ENCODE measurements at regions not wholly inside any gene's neighbourhood (a gene's known extent, or its start where the extent isn't known, plus 50 kb on each side); places are given as distances from the start of the nearest gene placed in this dataset.

DNA sequence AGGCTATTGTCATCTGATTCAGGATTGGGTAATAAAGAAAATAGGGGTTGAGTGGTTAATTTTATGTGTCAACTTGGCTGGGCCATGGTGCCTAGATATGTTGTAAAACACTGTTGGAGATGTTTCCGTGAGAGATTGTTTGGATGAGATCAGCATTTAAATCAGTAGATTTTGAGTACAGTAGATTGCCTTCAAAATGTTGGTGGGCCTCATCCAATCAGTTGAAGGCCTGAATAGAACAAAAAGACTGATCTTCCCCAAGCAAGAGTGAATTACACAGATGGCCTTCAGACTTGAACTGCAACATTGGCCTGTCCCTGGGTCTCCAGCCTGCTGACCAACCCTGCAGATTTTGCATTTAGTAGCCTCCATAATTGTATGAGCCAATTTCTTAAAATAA, 401.3 kb upstream of the KIF2A start:
- DNase-seq (ENCODE audit: low read depth), result no peak

DNA sequence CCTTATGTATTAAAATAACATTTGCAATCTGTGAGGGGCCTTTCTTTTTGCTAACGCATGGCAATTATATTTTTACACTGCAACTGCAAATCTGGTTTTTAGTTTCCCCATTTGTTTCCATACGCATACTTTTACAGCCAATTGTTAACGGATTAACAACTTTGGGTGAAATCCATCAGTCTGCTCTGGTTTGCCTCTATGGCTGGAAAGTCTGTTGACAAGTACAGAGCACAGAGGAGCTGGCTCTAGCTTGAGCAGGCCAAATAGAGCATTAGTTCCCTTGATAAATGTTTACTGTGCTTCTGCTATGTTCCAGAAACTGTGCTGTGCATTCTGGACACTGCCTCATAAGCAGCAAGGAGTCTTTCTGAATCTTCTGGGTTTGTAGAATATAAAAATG, 400.4 kb upstream of the KIF2A start:
- DNase-seq (ENCODE audit: low read depth), result no peak

- DNase-seq (ENCODE audit: low read depth), result no peak
Measured at GRCh38 chr5:61906820-61907219, 399.2 kb upstream of the KIF2A start.

DNA sequence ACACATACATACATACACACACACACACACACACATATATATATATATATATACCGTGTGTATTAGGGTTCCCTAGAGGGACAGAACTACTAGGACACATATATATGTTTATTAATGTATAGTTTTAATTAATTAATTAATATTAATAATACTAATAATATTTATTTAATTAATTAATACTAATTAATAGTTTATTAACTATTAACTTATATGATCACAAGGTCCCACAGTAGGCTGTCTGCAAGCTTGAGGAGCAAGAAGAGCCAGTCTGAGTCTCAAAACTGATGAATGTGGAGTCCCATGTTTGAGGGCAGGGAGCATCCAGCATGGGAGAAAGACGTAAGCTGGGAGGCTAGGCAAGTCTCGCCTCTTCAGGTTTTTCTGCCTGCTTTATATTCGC, 398.0 kb upstream of the KIF2A start:
- DNase-seq (ENCODE audit: low read depth), result no peak

- no peak for DNase-seq (ENCODE audit: low read depth)
Measured at GRCh38 chr5:61910771-61911170, 395.2 kb upstream of the KIF2A start.

GRCh38 chr5:61912559-61912958, 393.4 kb upstream of the KIF2A start:
- no peak for DNase-seq (ENCODE audit: low read depth)

DNA sequence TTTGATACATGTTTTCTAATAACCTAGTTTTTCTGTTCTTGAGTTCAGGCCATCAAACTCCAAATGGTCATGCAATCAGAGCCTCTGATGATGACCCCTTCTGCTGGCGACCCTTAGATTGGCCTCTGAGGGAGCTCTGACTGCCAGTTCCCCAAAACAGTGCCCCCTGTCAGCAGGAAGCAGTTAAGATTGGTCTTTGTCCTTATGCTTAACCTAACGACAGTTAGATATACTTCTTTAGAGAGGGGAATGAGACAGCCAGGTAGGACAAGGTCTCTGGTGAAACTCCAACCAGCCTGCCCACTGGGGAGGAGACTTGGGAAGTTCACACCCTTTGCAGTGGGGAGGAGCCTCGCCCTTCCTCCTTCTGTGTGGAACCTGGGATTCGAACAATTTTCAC, 390.4 kb upstream of the KIF2A start:
- no peak for DNase-seq (ENCODE audit: low read depth)

GRCh38 chr5:61916621-61917620, 389.1 kb upstream of the KIF2A start:
- no peak for DNase-seq (ENCODE audit: low read depth)

- DNase-seq (ENCODE audit: low read depth), result no peak
Measured at GRCh38 chr5:61918611-61919010, 387.4 kb upstream of the KIF2A start.

DNA sequence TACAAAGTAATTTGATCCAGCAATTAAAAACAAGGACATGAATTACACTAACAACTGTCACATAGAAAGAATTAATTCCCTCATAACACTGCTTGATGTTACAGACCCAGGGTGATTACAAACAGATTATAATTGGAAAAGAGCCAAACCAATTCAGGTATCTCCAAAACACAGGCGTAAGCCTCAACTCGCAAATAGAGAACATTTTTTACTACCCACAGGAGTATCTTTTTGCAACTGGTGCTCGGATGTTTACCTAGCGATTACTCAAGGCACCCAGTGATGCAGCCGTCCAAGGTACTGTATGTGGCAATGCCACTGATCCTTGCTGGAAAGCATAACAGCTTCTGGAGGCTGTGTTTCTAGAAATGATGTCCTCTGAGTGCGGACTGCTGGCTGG, 386.1 kb upstream of the KIF2A start:
- DNase-seq (ENCODE audit: low read depth), result no peak

- no peak for DNase-seq (ENCODE audit: low read depth)
Measured at GRCh38 chr5:61924251-61924650, 381.8 kb upstream of the KIF2A start.

DNA sequence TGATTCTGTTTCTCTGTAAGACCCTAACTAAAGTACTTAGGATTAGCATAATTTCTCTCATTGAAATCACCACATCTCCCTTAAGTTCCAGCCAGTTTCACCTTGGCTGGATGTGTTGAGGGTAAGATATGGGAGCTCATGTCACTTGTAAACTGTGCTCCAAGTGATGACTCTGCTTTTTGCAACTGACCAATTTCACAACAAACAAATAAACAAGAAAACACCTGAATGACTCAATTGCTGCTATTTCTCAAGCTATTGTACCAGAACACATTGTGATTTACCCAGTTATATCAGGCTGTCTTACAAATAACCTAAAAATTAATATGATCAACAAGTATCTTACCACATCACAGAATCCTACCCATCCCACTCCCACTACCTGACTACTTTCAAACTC, 379.1 kb upstream of the KIF2A start:
- no peak for DNase-seq (ENCODE audit: low read depth)

DNA sequence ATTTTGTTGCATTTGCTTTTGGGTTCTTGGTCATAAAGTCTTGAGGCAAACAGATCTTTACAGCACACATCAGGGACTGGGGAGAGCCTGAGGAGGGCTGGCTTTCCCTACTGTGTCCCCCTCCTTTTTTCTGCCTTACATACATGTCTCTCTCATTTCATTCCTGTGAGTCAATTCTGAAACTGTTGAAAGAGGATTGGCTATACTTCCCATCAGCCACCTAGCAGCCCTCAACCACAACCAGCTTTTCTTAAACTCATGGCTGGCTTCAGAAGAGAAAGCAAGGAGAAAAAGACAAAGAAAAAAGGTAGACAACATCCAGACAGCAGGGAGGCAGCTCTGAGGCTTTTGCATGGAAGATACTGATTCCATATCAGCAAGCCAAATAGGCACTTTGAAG, 374.8 kb upstream of the KIF2A start:
- DNase-seq (ENCODE audit: low read depth), result no peak

- no peak for DNase-seq (ENCODE audit: low read depth)
Measured at GRCh38 chr5:61933787-61934626, 372.0 kb upstream of the KIF2A start.

- DNase-seq (ENCODE audit: low read depth), result no peak
Measured at GRCh38 chr5:61941637-61942036, 364.4 kb upstream of the KIF2A start.

GRCh38 chr5:61942462-61943049, 363.4 kb upstream of the KIF2A start:
- DNase-seq (ENCODE audit: low read depth), result no peak

- DNase-seq (ENCODE audit: low read depth), result no peak
Measured at GRCh38 chr5:61943713-61944112, 362.3 kb upstream of the KIF2A start.

DNA sequence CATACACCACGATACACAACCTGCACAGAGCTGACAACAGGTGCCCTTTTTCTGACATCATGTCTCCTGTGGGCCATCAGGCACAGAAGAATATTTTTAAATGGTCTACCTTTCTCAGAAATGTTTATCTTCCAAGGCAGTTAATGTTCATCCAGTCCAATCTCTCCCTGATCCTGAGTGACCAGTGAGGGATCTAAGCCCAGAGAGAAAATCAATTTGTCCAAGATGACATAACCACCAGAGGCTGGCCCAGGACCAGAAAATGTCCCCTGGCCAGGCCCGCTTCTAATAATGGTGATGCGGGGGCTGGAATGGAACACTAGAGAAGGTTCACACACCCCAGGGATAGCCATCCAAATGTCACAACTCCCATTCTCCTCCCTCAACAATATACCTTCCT, 357.9 kb upstream of the KIF2A start:
- DNase-seq (ENCODE audit: low read depth), result no peak

DNA sequence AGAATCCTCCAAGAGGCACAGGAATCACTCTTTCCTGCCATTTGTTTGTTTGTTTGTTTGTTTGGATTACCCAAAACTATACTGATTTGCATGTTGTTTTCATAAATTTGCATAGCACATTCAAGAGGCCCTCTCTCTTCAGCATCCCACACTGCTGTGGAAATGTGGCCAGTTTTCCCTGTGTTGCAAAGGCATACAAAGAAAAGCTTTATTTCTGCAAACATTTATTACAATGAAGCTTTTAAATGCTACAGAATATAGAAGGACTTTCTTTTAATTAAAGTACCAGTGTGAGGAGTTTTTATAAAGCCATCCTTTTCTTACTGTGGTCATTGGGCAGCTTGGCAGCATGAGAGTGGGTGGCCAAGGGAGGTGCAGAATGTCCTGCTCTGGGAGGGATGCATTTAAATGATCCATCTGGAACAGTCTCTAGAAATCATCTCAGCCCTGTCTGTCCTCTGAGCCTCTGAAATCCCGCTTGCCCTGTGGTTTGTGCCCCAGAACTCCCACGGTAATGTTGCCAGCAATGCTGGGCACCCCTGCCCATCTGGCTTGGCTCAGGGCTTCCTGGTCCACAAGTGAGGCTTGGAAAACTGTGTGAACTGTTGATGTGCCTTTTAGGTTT, 356.8 kb upstream of the KIF2A start:
- DNase-seq (ENCODE audit: low read depth), result no peak

DNA sequence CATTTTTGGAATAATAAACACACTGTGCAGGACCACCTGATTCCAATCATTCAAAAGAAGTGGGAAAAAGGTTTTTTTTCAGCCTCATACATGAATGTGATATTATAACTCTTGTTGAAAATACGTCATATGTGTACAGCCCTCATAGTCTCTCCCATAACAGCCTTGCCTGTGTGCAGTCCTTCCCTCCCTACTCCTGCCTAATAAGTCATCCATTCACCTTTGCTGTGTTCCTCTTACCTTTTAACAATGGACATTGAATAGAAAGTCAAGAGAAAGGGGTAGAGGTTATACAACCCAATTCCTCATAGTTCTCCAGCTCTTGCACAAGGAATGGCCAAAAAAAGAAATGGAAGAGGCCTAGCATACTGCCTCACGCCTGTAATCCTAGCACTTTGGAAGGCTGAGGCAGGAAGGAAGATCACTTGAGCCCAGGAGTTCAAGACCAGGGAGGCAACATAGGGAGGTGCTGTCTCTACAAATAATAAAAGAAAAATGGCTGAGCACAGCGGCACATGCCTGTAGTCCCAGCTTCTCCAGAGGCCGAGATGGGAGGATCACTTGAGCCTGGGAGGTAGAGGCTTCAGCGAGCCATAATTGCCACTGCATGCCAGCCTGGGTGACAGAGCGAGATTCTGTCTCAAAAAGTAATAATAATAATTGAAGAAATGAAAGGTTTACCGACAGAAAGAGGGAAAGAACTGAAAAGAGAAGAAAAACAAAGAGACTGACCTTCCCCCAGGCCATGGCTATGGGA, 356.1 kb upstream of the KIF2A start:
- no peak for DNase-seq (ENCODE audit: low read depth)

DNA sequence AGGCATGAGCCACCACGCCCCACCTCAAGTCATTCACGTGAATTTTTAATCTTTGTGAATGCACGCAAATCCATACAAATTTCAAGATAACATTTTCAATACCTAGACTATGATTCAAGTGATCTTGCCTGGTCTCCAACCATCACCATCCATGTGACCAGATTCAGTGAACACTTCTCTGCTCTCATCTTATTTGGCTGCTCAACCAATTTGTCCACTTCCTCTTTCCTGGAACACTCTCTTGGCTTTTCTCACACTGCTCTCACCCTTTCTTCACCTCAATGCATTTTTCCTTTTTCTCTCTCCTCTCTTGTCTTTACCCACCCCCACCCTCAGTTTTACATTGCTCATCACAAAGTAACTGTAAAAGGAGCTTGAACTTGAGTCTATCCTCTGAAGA, 354.7 kb upstream of the KIF2A start:
- no peak for DNase-seq (ENCODE audit: low read depth)

DNA sequence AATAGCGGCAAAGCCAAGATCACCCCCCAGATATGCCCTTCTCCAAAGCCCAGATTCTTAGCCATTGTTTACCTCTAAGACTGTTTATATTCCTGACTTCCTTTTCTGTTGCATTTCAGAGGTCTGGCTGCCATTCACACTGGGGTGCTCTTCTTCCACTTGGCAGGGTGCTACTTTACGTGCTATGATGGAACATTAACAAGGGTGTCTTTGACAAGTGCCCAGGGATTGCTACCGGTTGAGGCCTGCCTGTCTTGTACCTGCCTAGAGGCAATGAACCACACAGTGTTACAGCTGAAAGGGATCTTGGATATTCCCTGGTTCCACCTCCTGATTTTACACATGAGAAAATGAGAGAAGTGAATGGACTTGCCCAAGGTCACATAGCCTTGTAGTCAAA, 352.1 kb upstream of the KIF2A start:
- DNase-seq (ENCODE audit: low read depth), result no peak
